A549 (cell line): ENCODE measurements at regions not wholly inside any gene's neighbourhood (a gene's known extent, or its start where the extent isn't known, plus 50 kb on each side); places are given as distances from the start of the nearest gene placed in this dataset.

Source experiments
- BHLHE40 ChIP-seq: IDR thresholded peaks from 2 replicates; pipeline ENCODE4 v1.6.1; 2012; ENCODE audit warnings: low read depth, low read length, inconsistent platforms
- CTCF ChIP-seq: fragments of >200 bp; sonication (Bioruptor Twin); formaldehyde crosslinking; IDR thresholded peaks from 3 replicates; pipeline ENCODE4 v1.5.1; 2016
- EP300 ChIP-seq, 2 experiments: fragments of >200 bp; sonication (Bioruptor Twin); formaldehyde crosslinking; IDR thresholded peaks; 2 replicates in 1 of 2; 3 replicates in 1 of 2; pipeline ENCODE4 v1.6.1; 2016 to 2017
- MAX ChIP-seq: IDR thresholded peaks from 2 replicates; pipeline ENCODE4 v1.6.1; 2012
- POLR2A ChIP-seq: IDR thresholded peaks from 2 replicates; pipeline ENCODE4 v1.6.1; 2012; ENCODE audit warnings: mild to moderate bottlenecking, low read length
- RAD21 ChIP-seq, 2 experiments: fragments of >200 bp in 1 of 2; sonication (Bioruptor Twin) in 1 of 2; formaldehyde crosslinking in 1 of 2; IDR thresholded peaks in 1 of 2; conservative IDR thresholded peaks in 1 of 2; 2 replicates in 1 of 2; 3 replicates in 1 of 2; pipeline ENCODE4 v1.6.1; 2012 to 2018; ENCODE audit warnings: inconsistent platforms in 1 of 2
- RNF2 ChIP-seq: fragments of 200-600 bp; sonication (generic); IDR thresholded peaks from 2 replicates; pipeline ENCODE4 v1.6.1; 2016; ENCODE audit warnings: low read depth, mild to moderate bottlenecking, antibody characterized with exemption, moderate library complexity, borderline replicate concordance
- SMC3 ChIP-seq: fragments of >200 bp; sonication (Bioruptor Twin); formaldehyde crosslinking; IDR thresholded peaks from 3 replicates; pipeline ENCODE4 v1.6.1; 2018; ENCODE audit warnings: inconsistent platforms
- SREBF2 ChIP-seq: fragments of 450-650 bp; IDR thresholded peaks from 2 replicates; pipeline ENCODE4 v1.6.1; 2014; ENCODE audit warnings: mild to moderate bottlenecking, moderate library complexity
- ZC3H11A ChIP-seq: fragments of 450-650 bp; IDR thresholded peaks from 2 replicates; pipeline ENCODE4 v1.6.1; 2014; ENCODE audit warnings: antibody characterized with exemption, mild to moderate bottlenecking

GRCh38 chr3:193968380-193968974 is 167.5 kb upstream of the HES1 start:
- TF ChIP-seq MAX (no peak), CTCF (no peak), EP300 (IDR thresholded peaks at IDR 0.05) (no peak), SREBF2 (no peak), BHLHE40 (no peak), RNF2 (no peak), SMC3 (no peak), RAD21 (conservative IDR thresholded peaks at IDR 0.05 in 1 of 2, IDR thresholded peaks at IDR 0.05 in 1 of 2) (no peak), POLR2A (no peak), ZC3H11A (no peak)
